ENCODE measurements at regions not wholly inside any gene's neighbourhood (a gene's known extent, or its start where the extent isn't known, plus 50 kb on each side); places are given as distances from the start of the nearest gene placed in this dataset.

GRCh38 chr10:113457408-113457807 lies 95.4 kb upstream of the HABP2 start:
- no peaks in the 10 kb centered on the region; a peak in 1 of 5 replicates for H3K27me3 ChIP-seq (ENCODE audit: control insufficient read depth in 2 of 2, insufficient read depth in 2 of 2, low read length in 2 of 2)
- in situ Hi-C loops (cut with MboI), result no loop called here
- FAIRE-seq, result no peak
- no peaks in the 10 kb centered on the region for H3K36me3 ChIP-seq (ENCODE audit: control insufficient read depth, insufficient read depth, low read length)
- no peaks in the 10 kb centered on the region for H4K20me1 ChIP-seq (replicated peaks; ENCODE audit: control insufficient read depth, insufficient read depth, low read length)
- no peak overlapping the region for H2AFZ ChIP-seq (ENCODE audit: low read depth, low read length)
- no peak overlapping the region for H3K4me2 ChIP-seq (ENCODE audit: insufficient read depth, low read length)
- ChIA-PET CTCF (ENCODE audit: low intra/inter-chr PET ratio) (no interaction called here), POLR2A (interaction anchor here (0.8 to 1.2 kb wide), 2 partner anchors 9 to 12 kb away, joined by 3 read pairs; no protein-coding TSS in a partner anchor)
- intact Hi-C loops (cut with micrococcal nuclease), result no loop called here
- 0% methylated on average over 5 of the region's 5 CpGs for WGBS (ENCODE audit: insufficient coverage, low coverage, missing lambda C conversion rate)
- peaks cover 3% of the 10 kb centered on the region for H3K9me1 ChIP-seq (ENCODE audit: control insufficient read depth, insufficient read depth, low read length)
- DNase-seq (ENCODE audit: extremely low read depth in 1 of 4, low spot score in 3 of 4), result no peak
- no peak overlapping the region for H3K9ac ChIP-seq (ENCODE audit: insufficient read depth in 1 of 2, low read depth in 2 of 2, low read length in 2 of 2)
- H3K79me2 ChIP-seq (ENCODE audit: control insufficient read depth, insufficient read depth, low read length), result no peaks in the 10 kb centered on the region
- no peak for ATAC-seq
- H3K27ac ChIP-seq (ENCODE audit: extremely low read depth, low read depth, low read length), result no peak overlapping the region
- no TSS peak for BruUV-seq (replicated peaks)
- H3K4me1 ChIP-seq (replicated peaks in 1 of 2; ENCODE audit: control insufficient read depth in 2 of 2, insufficient read depth in 2 of 2, low read length in 2 of 2), result no peaks in the 10 kb centered on the region
- H3K9me3 ChIP-seq (replicated peaks; ENCODE audit: control insufficient read depth, insufficient read depth, low read depth, low read length), result no peaks in the 10 kb centered on the region
- H3K4me3 ChIP-seq, result no peak overlapping the region
- no peak for TF ChIP-seq OTX1 (CRISPR knock-in tag; IDR thresholded peaks at IDR 0.05)
- TF ChIP-seq HMGXB4 (CRISPR knock-in tag; IDR thresholded peaks at IDR 0.05), result no peak
- TF ChIP-seq ZNF551 (CRISPR knock-in tag; IDR thresholded peaks at IDR 0.05), result no peak
- TF ChIP-seq MEF2D (tag; conservative IDR thresholded peaks at IDR 0.05; ENCODE audit: low read depth), result no peak
- no peak for TF ChIP-seq ZNF444 (CRISPR knock-in tag; IDR thresholded peaks at IDR 0.05)
- TF ChIP-seq ARID3A (IDR thresholded peaks at IDR 0.05; ENCODE audit: borderline replicate concordance, low read depth, low read length), result no peak
- TF ChIP-seq GTF2A2 (tag; IDR thresholded peaks at IDR 0.05), result no peak
- no peak for TF ChIP-seq CREB3L1 (IDR thresholded peaks at IDR 0.05; ENCODE audit: borderline replicate concordance, low read depth)
- no peak for TF ChIP-seq ZMIZ1 (IDR thresholded peaks at IDR 0.05; ENCODE audit: low read depth in 2 of 2, low read length in 2 of 2)
- no peak for TF ChIP-seq POLR3G (IDR thresholded peaks at IDR 0.05; ENCODE audit: extremely low read depth, insufficient read length, insufficient replicate concordance)
- TF ChIP-seq SMARCA5 (IDR thresholded peaks at IDR 0.05), result no peak
- TF ChIP-seq ZFPM2 (CRISPR knock-in tag; IDR thresholded peaks at IDR 0.05), result no peak
- TF ChIP-seq RB1 (IDR thresholded peaks at IDR 0.05; ENCODE audit: low read depth), result no peak
- TF ChIP-seq CREBBP (IDR thresholded peaks at IDR 0.05; ENCODE audit: low read depth, low read length), result no peak
- TF ChIP-seq POU5F1 (IDR thresholded peaks at IDR 0.05; ENCODE audit: borderline replicate concordance, low read depth, low read length, partially characterized antibody), result no peak
- no peak for TF ChIP-seq GABPB2 (CRISPR knock-in tag; conservative IDR thresholded peaks at IDR 0.05)

Data from K562 (cell line).